OCI-LY1 (cell line): ENCODE measurements at regions not wholly inside any gene's neighbourhood (a gene's known extent, or its start where the extent isn't known, plus 50 kb on each side); places are given as distances from the start of the nearest gene placed in this dataset.
A peak's percentile ranks its signal among the peaks of the same experiment; 100 is the strongest.

ENCODE experiments used
- H2AFZ ChIP-seq: fragments of 200-600 bp; sonication (generic), shearing (Covaris generic); 2 replicates; pipeline ENCODE4 v1.6.0; 2014; ENCODE audit warnings: antibody characterized with exemption, mild to moderate bottlenecking, low read length
- H3F3A ChIP-seq: fragments of 200-600 bp; sonication (generic), shearing (Covaris generic); 2 replicates; pipeline ENCODE4 v1.6.0; 2014; ENCODE audit warnings: mild to moderate bottlenecking, antibody characterized with exemption, low read length, moderate library complexity; ENCODE audit not compliant: insufficient read depth
- H3K27ac ChIP-seq: fragments of 200-600 bp; sonication (generic); 2 replicates; pipeline ENCODE4 v1.5.1; 2014; ENCODE audit warnings: low read length, mixed run types, mild to moderate bottlenecking, low read depth; ENCODE audit not compliant: poor library complexity, severe bottlenecking
- H3K27me3 ChIP-seq: fragments of 200-600 bp; sonication (generic); 2 replicates; pipeline ENCODE4 v1.6.0; 2014; ENCODE audit warnings: antibody characterized with exemption, mild to moderate bottlenecking, low read length, moderate library complexity; ENCODE audit not compliant: insufficient read depth
- H3K36me3 ChIP-seq: fragments of 200-600 bp; sonication (generic); 2 replicates; pipeline ENCODE4 v1.6.1; 2014; ENCODE audit warnings: mild to moderate bottlenecking, antibody characterized with exemption, low read length, moderate library complexity, mixed read lengths; ENCODE audit not compliant: insufficient read depth
- H3K4me1 ChIP-seq: fragments of 200-600 bp; sonication (generic); 2 replicates; pipeline ENCODE4 v1.5.1; 2014; ENCODE audit warnings: mild to moderate bottlenecking, low read length, moderate library complexity; ENCODE audit not compliant: insufficient read depth, severe bottlenecking
- H3K4me2 ChIP-seq: fragments of 200-600 bp; sonication (generic), shearing (Covaris generic); 2 replicates; pipeline ENCODE4 v1.6.1; 2014; ENCODE audit warnings: low read length
- H3K4me3 ChIP-seq: fragments of 200-600 bp; sonication (generic); 2 replicates; pipeline ENCODE4 v1.5.1; 2014; ENCODE audit warnings: low read length, low read depth, mild to moderate bottlenecking, mixed read lengths; ENCODE audit not compliant: poor library complexity, severe bottlenecking
- H3K79me2 ChIP-seq: fragments of 200-600 bp; shearing (Covaris generic); 2 replicates; pipeline ENCODE4 v1.6.1; 2016; ENCODE audit warnings: mixed run types, low read length, mixed read lengths; ENCODE audit not compliant: insufficient read depth
- H3K9ac ChIP-seq: fragments of 200-600 bp; sonication (generic), shearing (Covaris generic); 2 replicates; pipeline ENCODE4 v1.6.1; 2014; ENCODE audit warnings: mild to moderate bottlenecking, low read length, mixed read lengths
- H3K9me2 ChIP-seq: fragments of 200-600 bp; sonication (generic), shearing (Covaris generic); 2 replicates; pipeline ENCODE4 v1.6.1; 2014; ENCODE audit warnings: low read depth, mild to moderate bottlenecking, low read length, mixed read lengths
- H3K9me3 ChIP-seq: fragments of 200-600 bp; shearing (Covaris generic); 2 replicates; pipeline ENCODE4 v1.6.1; 2014; ENCODE audit warnings: low read length, mixed read lengths
- H4K20me1 ChIP-seq: fragments of 200-600 bp; sonication (generic), shearing (Covaris generic); 2 replicates; pipeline ENCODE4 v1.6.0; 2016; ENCODE audit warnings: mild to moderate bottlenecking, low read length; ENCODE audit not compliant: insufficient read depth
- CTCF ChIP-seq: fragments of 200-600 bp; sonication (generic), shearing (Covaris generic); IDR thresholded peaks from 2 replicates; pipeline ENCODE4 v1.5.1; 2017; ENCODE audit warnings: mild to moderate bottlenecking, antibody characterized with exemption, low read length, moderate library complexity, mixed read lengths
- EZH2 ChIP-seq: fragments of 200-600 bp; sonication (generic), shearing (Covaris generic); IDR thresholded peaks from 2 replicates; pipeline ENCODE4 v1.8.0; 2017; ENCODE audit warnings: borderline replicate concordance, mixed run types, mild to moderate bottlenecking, antibody characterized with exemption, low read length, moderate library complexity, mixed read lengths

- Histone ChIP-seq H3K27ac (no peak overlapping the region), H4K20me1 (no peaks in the 10 kb centered on the region), H2AFZ (no peak overlapping the region), H3K36me3 (no peaks in the 10 kb centered on the region), H3K79me2 (no peaks in the 10 kb centered on the region), H3K9ac (no peak overlapping the region), H3K4me1 (no peaks in the 10 kb centered on the region), H3F3A (no peaks in the 10 kb centered on the region), H3K9me3 (no peaks in the 10 kb centered on the region), H3K9me2 (no peaks in the 10 kb centered on the region), H3K27me3 (no peaks in the 10 kb centered on the region), H3K4me2 (no peak overlapping the region), H3K4me3 (no peak overlapping the region)
- TF ChIP-seq EZH2 (no peak), CTCF (no peak)
Measured at GRCh38 chr5:77145666-77146065, 58.6 kb upstream of the ZBED3 start.

GRCh38 chr5:77144837-77145139 lies 57.7 kb upstream of the ZBED3 start:
- Histone ChIP-seq H2AFZ (no peak overlapping the region), H3K9me3 (no peaks in the 10 kb centered on the region), H3K27me3 (no peaks in the 10 kb centered on the region), H3K9ac (no peak overlapping the region), H3K4me2 (no peak overlapping the region), H3K4me1 (no peaks in the 10 kb centered on the region), H3K9me2 (no peaks in the 10 kb centered on the region), H3K27ac (no peak overlapping the region), H4K20me1 (no peaks in the 10 kb centered on the region), H3F3A (no peaks in the 10 kb centered on the region), H3K79me2 (no peaks in the 10 kb centered on the region), H3K4me3 (no peak overlapping the region), H3K36me3 (no peaks in the 10 kb centered on the region)
- TF ChIP-seq EZH2 (no peak), CTCF (no peak)

- no peaks in the 10 kb centered on the region for H3K36me3 ChIP-seq
- H3K9ac ChIP-seq: no peak overlapping the region
- no peaks in the 10 kb centered on the region for H4K20me1 ChIP-seq
- no peak overlapping the region for H3K27ac ChIP-seq
- no peaks in the 10 kb centered on the region for H3K79me2 ChIP-seq
- TF ChIP-seq CTCF (peak; percentile 84), EZH2 (no peak)
- H3K27me3 ChIP-seq: no peaks in the 10 kb centered on the region
- no peaks in the 10 kb centered on the region for H3F3A ChIP-seq
- H3K4me3 ChIP-seq: no peak overlapping the region
- no peak overlapping the region for H2AFZ ChIP-seq
- no peaks in the 10 kb centered on the region for H3K4me1 ChIP-seq
- no peaks in the 10 kb centered on the region for H3K9me3 ChIP-seq
- no peak overlapping the region for H3K4me2 ChIP-seq
- H3K9me2 ChIP-seq: no peaks in the 10 kb centered on the region
Measured at GRCh38 chr5:77143998-77144836, 57.1 kb upstream of the ZBED3 start.
